HG02642 (cell line): ENCODE measurements at regions not wholly inside any gene's neighbourhood (a gene's known extent, or its start where the extent isn't known, plus 50 kb on each side); places are given as distances from the start of the nearest gene placed in this dataset.

Source experiments
- ATAC-seq: cut with Tn5 transposase; IDR thresholded peaks from one replicate; pipeline ENCODE4 v1.9.1; 2021; ENCODE audit warnings: mild to moderate bottlenecking; ENCODE audit not compliant: unreplicated experiment, poor library complexity

- no peak for ATAC-seq
Observed at GRCh38 chr18:60753753-60754152, 381.2 kb upstream of the MC4R start.

- ATAC-seq, result no peak
Observed at GRCh38 chr18:60754413-60755009, 381.9 kb upstream of the MC4R start.

- ATAC-seq, result no peak
Observed at GRCh38 chr18:60755134-60755533, 382.6 kb upstream of the MC4R start.

GRCh38 chr18:60775978-60776377, 403.4 kb upstream of the MC4R start:
- ATAC-seq, result no peak

- no peak for ATAC-seq
Observed at GRCh38 chr18:60784161-60784560, 411.6 kb upstream of the MC4R start.

- ATAC-seq, result no peak
Observed at GRCh38 chr18:60794802-60795201, 422.2 kb upstream of the MC4R start.

GRCh38 chr18:60804415-60804814, 431.8 kb upstream of the MC4R start:
- no peak for ATAC-seq

GRCh38 chr18:60809937-60810336, 437.4 kb upstream of the MC4R start:
- no peak for ATAC-seq

- ATAC-seq, result no peak
Observed at GRCh38 chr18:60812921-60813320, 440.3 kb upstream of the MC4R start.

- no peak for ATAC-seq
Observed at GRCh38 chr18:60826346-60826745, 453.8 kb upstream of the MC4R start.

- ATAC-seq, result no peak
Observed at GRCh38 chr18:60831971-60832370, 459.4 kb upstream of the MC4R start.

- no peak for ATAC-seq
Observed at GRCh38 chr18:60838677-60839076, 466.1 kb upstream of the MC4R start.

GRCh38 chr18:60846396-60846795, 473.8 kb upstream of the MC4R start:
- ATAC-seq, result no peak

GRCh38 chr18:60847517-60847916, 474.9 kb upstream of the MC4R start:
- no peak for ATAC-seq

GRCh38 chr18:60861575-60861974, 471.7 kb upstream of the CDH20 start:
- ATAC-seq, result no peak

GRCh38 chr18:60862988-60863387, 470.2 kb upstream of the CDH20 start:
- no peak for ATAC-seq

GRCh38 chr18:60865801-60866200, 467.4 kb upstream of the CDH20 start:
- no peak for ATAC-seq

GRCh38 chr18:60870261-60871153, 462.7 kb upstream of the CDH20 start:
- no peak for ATAC-seq

GRCh38 chr18:60872434-60872833, 460.8 kb upstream of the CDH20 start:
- ATAC-seq, result no peak

- ATAC-seq, result no peak
Observed at GRCh38 chr18:60873708-60874107, 459.5 kb upstream of the CDH20 start.

- no peak for ATAC-seq
Observed at GRCh38 chr18:60875957-60876507, 457.2 kb upstream of the CDH20 start.

GRCh38 chr18:60880184-60880583, 453.0 kb upstream of the CDH20 start:
- no peak for ATAC-seq
